ENCODE measurements at regions not wholly inside any gene's neighbourhood (a gene's known extent, or its start where the extent isn't known, plus 50 kb on each side); places are given as distances from the start of the nearest gene placed in this dataset.
"Not testable (repeated sequence)": the region's sequence is repeated elsewhere in the genome, so short reads cannot be mapped to it uniquely, and the experiment has no call there.

DNA sequence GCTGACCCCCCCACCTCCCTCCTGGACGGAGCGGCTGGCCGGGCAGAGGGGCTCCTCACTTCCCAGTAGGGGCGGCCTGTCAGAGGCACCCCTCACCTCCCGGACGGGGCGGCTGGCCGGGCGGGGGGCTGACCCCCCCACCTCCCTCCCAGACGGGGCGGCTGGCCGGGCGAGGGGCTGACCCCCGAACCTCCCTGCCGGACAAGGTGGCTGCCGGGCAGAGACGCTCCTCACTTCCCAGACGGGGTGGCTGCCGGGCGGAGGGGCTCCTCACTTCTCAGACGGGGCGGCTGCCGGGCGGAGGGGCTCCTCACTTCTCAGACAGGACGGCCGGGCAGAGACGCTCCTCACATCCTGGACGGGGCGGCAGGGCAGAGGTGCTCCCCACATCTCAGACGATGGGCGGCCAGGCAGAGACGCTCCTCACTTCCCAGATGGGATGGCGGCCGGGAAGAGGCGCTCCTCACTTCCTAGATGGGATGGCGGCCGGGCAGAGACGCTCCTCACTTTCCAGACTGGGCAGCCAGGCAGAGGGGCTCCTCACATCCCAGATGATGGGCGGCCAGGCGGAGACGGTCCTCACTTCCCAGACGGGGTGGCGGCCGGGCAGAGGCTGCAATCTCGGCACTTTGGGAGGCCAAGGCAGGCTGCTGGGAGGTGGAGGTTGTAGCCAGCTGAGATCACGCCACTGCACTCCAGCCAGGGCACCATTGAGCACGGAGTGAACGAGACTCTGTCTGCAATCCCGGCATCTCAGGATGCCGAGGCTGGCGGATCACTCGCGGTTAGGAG is 66.2 kb upstream of the PAPPA2 start:
- TF ChIP-seq CTCF, MYC (IDR thresholded peaks at IDR 0.05; ENCODE audit: low read depth, low read length): not testable (repeated sequence)

Measured in NB4 (cell line).